Activated CD4-positive, alpha-beta T cell treated with anti-CD3 and anti-CD28 coated beads, Interleukin-2, amount 50 U/mL, for 48 hours (primary cell): ENCODE measurements at regions not wholly inside any gene's neighbourhood (a gene's known extent, or its start where the extent isn't known, plus 50 kb on each side); places are given as distances from the start of the nearest gene placed in this dataset.

Experiments used
- DNase-seq, 2 experiments: peaks; one replicate each; pipeline ENCODE4 v3.0.0-alpha.2; 2020

GRCh38 chr6:163941624-163941976 lies 527.1 kb downstream of the QKI start:
- no peak for DNase-seq

DNA sequence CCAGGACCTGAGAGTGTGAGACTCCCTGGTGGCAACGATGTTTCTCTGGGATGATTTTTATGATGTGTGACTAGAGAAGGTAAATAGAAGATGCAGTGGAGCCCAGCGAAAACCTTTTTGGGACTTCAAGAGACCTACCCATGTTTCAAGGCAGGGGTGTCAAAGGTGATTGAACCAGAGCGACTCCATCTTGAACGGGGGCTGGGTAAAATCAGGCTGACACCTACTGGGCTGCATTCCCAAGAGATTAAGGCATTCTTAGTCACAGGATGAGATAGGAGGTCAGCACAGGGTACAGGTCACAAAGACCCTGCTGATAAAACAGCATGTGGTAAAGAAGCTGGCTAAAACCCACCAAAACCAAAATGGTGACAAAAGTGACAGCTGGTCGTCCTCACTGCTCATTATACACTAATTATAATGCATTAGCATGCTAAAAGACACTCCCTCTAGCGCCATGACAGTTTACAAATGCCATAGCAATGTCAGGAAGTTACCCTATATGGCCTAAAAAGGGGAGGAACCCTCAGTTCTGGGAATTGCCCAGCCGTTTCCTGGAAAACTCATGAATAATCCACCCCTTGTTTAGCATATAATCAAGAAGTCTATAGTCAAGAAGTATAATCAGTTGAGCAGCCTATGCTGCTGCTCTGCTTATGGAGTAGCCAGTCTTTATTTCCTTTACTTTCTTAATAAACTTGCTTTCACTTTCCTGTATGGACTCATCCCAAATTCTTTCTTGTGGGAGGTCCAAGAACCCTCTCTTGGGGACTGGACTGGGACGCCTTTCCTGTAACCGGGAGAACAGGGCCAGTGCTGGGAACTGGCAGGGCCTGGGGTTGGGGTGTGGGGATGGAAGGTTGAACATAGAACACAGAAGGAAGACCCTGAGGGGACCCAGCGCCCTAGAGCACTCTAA lies 526.4 kb downstream of the QKI start:
- no peak for DNase-seq

DNA sequence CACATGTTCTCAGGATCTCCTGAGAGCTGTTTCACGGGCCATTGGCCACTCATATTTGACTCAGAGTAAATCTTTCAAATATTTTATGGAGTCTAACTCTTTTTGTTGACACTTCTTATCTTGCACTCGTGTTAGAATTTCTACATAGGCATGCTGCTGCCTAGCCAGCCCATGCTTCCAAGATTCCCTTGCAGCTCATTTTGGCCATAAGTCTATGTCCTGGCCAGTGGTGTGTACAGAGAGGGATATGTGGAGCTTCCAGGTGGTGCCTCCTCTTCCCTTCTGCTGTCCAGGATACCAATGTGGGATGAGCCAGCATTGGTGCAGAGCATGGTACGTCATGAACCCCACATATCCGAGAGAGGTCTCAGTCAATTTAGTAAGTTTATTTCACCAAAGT lies 522.6 kb downstream of the QKI start:
- DNase-seq: no peak

GRCh38 chr6:163935158-163935762 lies 520.7 kb downstream of the QKI start:
- no peak for DNase-seq

DNA sequence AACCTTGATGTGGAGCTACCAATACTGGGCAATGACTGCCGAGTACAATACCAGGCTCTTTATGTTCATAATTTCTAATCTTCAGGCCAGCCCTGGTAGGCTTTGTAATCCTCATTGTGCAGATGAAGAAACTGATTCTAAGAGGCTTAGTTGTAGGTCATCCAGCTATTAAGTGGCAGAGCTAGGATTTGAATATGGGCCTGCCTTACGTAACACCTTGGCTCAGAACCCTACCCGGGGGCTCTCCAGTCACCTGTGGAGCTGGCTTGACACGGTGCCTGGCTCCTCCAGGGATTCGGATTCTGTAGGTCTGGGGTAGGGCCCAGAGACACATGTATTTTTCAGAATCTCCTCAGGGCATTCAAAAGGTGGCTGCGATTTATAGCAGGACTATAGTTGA lies 515.5 kb downstream of the QKI start:
- no peak for DNase-seq

DNA sequence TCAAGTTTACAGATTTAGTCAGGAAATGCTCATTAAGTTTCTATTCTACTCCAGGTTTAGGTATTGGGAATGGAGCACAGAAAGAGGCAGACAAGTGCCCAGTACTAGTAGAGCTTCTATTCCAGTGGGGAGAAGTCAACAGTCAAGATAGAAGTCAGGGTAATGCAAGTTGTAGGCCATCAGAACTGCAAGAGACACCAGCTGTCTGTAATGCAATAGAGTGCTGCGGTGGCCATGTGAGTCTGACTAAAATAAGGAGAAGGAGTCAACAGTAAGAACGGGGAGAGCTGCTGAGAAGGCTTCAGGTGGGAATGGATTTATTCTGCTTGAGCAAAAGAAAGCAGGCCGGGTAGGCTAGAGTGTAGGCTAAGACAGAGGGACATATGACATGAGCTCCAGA lies 515.0 kb downstream of the QKI start:
- no peak for DNase-seq

- no peak for DNase-seq
Measured at GRCh38 chr6:163926642-163927041, 512.1 kb downstream of the QKI start.

DNA sequence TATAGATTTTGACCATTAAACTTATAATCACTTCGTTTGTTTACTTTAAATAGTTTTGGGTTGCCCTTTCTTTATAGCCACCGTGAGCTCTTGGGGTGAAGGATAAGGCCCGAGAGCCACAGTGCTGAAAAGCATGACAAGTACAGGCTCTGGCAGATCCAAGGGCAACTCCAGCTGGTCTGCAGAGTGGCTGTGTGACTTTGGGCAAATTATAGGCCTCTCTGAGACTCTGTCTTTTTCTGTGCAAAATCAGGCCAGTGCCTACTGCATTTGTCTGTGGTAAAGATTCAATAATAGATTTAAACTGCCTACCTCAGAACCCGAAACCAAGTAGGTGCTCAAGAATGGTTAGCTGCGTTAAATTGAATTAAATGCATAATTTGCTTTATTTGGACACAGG lies 511.3 kb downstream of the QKI start:
- no peak for DNase-seq

DNA sequence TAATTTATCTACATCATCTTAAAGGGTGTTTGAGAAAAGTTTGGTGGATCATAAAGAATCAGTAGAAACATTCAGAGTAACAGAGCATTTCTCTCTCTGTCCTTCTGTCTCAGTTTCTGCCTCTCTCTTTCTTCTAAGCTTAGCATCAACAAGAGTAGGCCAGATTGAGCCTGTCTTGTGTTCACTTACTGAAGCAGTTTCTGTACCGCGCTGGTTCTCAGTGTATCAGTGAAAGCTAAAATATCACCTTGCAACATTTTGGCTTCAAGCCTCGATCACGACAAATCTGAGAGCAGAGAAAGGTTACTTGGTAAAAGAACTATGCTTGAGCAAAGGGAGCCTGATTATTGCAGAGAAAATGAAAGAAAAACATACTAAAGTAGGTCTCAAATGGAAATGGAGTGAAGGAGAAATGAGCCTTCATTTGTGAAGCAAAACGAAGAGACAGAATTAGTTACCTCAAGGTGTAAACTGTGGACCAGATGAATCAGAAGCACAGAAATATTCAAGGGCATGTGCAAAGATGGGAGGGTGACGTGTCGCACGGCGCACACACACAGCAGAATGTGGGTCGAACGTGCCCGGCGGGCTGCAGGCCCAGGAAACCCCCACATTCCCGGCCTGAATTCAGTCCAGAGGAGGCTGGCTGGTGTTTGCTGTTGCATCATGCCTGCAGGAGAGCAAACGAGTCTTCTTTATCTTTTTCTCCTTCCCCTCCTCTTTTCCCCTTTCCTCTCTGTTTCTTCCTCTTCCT lies 509.3 kb downstream of the QKI start:
- DNase-seq: no peak

GRCh38 chr6:163922562-163922961 lies 508.0 kb downstream of the QKI start:
- DNase-seq: no peak

GRCh38 chr6:163919652-163920051 lies 505.1 kb downstream of the QKI start:
- no peak for DNase-seq

DNA sequence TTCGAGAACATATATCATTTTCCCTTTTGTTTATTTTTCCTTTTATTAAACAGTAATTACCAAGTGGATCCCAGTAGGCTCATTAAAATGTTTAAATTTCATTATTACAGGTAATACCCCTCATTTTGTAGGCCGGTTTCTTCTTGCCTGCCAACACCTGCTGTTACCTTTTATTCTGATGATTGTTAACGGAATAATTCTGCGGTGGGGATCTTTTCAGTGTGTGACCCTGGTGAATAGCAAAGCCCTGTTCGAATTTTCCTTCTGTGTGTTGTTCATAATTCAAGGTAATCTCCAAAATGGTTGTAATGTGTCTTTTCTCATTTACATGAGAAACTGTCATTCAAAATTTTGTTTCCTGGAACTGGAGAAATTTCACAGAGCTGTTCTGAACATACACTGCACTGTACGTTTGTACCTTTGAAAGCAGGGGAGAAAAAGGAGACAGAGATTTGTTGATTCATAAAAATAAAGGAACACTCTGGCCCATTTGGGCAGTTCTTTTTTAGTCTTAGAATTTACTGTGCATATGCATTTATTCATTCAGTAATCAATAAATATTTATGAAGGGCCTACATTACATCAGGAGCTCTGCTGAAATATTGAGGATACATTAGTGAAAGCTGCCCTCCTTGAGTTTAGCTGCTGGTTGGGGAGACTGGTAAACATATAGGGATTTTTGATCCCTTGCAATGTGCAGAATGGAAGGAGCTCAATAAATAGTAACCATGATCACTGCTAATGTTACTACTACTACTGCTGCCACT lies 502.0 kb downstream of the QKI start:
- no peak for DNase-seq

GRCh38 chr6:163915131-163915530 lies 500.6 kb downstream of the QKI start:
- no peak for DNase-seq

DNA sequence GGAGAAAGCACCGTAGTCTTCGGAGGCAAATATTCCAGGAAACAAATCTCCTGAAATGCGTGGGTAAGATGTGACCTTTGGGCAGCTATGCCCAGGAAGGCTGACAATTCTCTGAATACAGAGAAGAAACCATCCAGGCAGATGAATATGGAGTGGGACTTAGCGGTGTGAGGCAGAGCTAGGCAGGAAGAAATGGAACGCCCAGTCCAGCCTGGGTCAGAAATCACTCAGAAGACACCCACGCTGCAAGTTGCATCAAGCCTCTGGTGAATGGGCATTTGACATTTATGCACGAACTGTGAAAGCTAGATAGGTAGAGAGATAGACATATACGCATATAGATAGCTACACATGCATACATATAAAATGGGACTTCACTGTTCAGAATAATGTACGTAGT lies 498.5 kb downstream of the QKI start:
- no peak for DNase-seq

DNA sequence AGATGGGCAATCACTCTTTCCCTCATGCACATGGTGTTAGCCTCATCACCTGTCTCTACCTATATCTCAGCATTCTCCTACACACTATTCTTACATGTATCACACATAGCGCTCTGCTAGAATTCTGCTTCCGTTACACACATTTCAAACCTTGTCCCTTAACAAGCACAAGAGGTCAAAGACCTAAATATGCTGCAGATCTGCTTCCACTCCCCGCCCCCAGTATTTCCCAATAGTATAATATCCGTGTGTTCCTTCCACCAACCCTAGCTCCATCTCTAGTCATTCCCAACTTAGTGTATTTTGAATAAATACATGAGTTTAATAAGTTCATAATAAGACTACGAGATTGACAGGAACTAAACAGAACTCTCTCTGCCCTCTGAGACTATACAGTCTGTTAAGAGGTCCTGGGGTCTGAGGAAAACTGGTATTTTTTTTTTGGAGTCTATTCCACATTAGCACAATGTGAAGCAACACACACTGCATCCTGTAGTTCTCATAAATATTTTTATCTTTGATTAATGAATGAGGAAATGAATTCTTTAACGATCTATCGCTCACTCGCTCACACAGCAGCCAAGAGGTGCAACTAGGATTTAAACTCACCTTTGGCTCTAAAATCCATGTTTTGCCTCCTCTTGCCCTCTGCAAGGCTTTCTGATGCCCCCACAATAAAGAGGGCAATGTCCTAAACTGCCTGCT lies 491.6 kb downstream of the QKI start:
- no peak for DNase-seq

GRCh38 chr6:163904186-163904585 lies 489.7 kb downstream of the QKI start:
- DNase-seq: no peak

- DNase-seq: no peak
Measured at GRCh38 chr6:163903541-163903940, 489.0 kb downstream of the QKI start.

GRCh38 chr6:163902993-163903392 lies 488.5 kb downstream of the QKI start:
- DNase-seq: no peak

- DNase-seq: no peak
Measured at GRCh38 chr6:163901681-163902080, 487.2 kb downstream of the QKI start.

- DNase-seq: no peak
Measured at GRCh38 chr6:163900570-163900969, 486.1 kb downstream of the QKI start.

DNA sequence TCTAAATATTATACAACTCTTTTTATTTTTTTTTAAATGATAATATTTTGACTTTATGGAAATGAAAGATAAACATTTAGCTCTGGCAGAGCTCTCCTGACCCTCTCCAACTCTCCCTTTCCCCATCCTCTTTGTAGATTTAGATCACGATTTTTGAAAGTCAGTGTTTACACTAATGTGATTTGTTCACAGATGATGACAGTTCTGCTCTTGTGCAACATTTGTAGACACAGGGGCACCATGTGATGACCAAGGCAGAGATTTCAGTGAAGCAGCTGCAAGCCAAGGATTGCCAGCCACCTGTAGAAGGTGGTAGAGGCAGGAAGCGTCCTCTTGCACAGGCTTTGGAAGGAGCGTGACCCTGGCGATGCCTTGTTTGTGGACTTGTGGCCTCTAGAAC lies 483.2 kb downstream of the QKI start:
- DNase-seq: no peak

DNA sequence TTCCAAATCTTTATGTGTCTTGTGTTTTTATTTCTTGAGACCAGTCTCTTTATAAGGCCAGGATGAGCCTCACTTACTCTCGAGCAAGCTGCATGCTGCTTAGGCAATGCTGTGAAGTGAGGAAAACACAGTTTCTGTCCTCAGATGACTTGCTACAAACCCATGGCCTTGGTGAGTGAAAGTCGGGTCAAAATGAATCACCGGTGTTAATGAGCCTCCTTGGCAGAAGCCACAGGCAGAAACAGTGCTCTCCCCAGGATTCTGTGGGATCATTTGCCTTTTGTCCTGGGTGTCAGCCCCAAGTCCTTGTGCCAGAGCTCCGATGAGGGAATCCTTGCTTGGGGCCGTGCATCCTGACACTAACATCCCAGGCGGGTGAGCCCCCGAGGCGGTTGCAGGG lies 482.5 kb downstream of the QKI start:
- no peak for DNase-seq

DNA sequence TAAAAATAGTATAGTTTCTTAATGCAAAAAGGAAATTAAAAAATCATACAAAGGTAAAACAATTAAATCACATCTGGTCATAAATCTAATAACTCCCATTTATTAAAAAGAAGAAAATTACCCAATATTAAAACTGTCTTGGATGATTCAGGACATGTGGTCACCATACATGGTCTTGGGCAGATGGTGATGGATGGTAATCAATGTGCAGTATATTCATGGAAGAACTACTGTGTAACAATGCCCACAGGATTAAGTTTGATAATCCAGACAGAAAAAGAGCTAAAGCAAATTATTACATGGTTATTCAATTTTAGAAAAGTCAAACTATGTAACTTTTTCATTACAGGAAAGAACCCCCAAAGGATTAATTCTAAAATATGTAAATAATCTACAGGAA lies 480.6 kb downstream of the QKI start:
- no peak for DNase-seq
